GM23248 (cell line): ENCODE measurements at regions not wholly inside any gene's neighbourhood (a gene's known extent, or its start where the extent isn't known, plus 50 kb on each side); places are given as distances from the start of the nearest gene placed in this dataset.

ENCODE experiments used
- DNase-seq: peaks from one replicate; pipeline ENCODE4 v3.0.0-alpha.2; 2015
- H2AFZ ChIP-seq: fragments of 200-600 bp; sonication (generic); 2 replicates; pipeline ENCODE4 v1.6.1; 2016; ENCODE audit warnings: antibody characterized with exemption
- H3F3A ChIP-seq: fragments of 200-600 bp; sonication (generic); 2 replicates; pipeline ENCODE4 v1.6.1; 2016; ENCODE audit warnings: mild to moderate bottlenecking, antibody characterized with exemption, mixed run types; ENCODE audit not compliant: insufficient read depth
- H3K27ac ChIP-seq: fragments of 200-600 bp; sonication (generic); 2 replicates; pipeline ENCODE4 v1.5.1; 2016; ENCODE audit warnings: mild to moderate bottlenecking
- H3K27me3 ChIP-seq: fragments of 200-600 bp; sonication (generic); replicated peaks from 2 replicates; pipeline ENCODE4 v1.6.1; 2016; ENCODE audit warnings: mild to moderate bottlenecking; ENCODE audit not compliant: insufficient read depth
- H3K36me3 ChIP-seq: fragments of 200-600 bp; sonication (generic); 2 replicates; pipeline ENCODE4 v1.6.1; 2016; ENCODE audit warnings: low read depth, mild to moderate bottlenecking
- H3K4me1 ChIP-seq: fragments of 200-600 bp; sonication (generic); 2 replicates; pipeline ENCODE4 v1.6.1; 2016; ENCODE audit warnings: mild to moderate bottlenecking; ENCODE audit not compliant: insufficient read depth
- H3K4me2 ChIP-seq: fragments of 200-600 bp; sonication (generic); one replicate; pipeline ENCODE4 v1.6.1; 2016; ENCODE audit warnings: mild to moderate bottlenecking; ENCODE audit not compliant: unreplicated experiment
- H3K4me3 ChIP-seq: fragments of 200-600 bp; sonication (generic); 2 replicates; pipeline ENCODE4 v1.5.1; 2016; ENCODE audit warnings: mild to moderate bottlenecking
- H3K79me2 ChIP-seq: fragments of 200-600 bp; sonication (generic); 2 replicates; pipeline ENCODE4 v1.6.1; 2016; ENCODE audit warnings: mild to moderate bottlenecking; ENCODE audit not compliant: insufficient read depth
- H3K9ac ChIP-seq: fragments of 200-600 bp; sonication (generic); 2 replicates; pipeline ENCODE4 v1.6.1; 2016; ENCODE audit warnings: mild to moderate bottlenecking
- H3K9me2 ChIP-seq: fragments of 200-600 bp; sonication (generic); 2 replicates; pipeline ENCODE4 v1.6.1; 2016; ENCODE audit warnings: mixed run types, mild to moderate bottlenecking, moderate library complexity; ENCODE audit not compliant: insufficient read depth
- H3K9me3 ChIP-seq: fragments of 200-600 bp; sonication (generic); one replicate; pipeline ENCODE4 v1.6.1; 2017; ENCODE audit warnings: low read depth
- H4K20me1 ChIP-seq: fragments of 200-600 bp; sonication (generic); 2 replicates; pipeline ENCODE4 v1.6.0; 2016; ENCODE audit not compliant: insufficient read depth
- EZH2 ChIP-seq: fragments of 200-600 bp; sonication (generic); IDR thresholded peaks from 2 replicates; pipeline ENCODE4 v1.6.1; 2018; ENCODE audit warnings: antibody characterized with exemption, mild to moderate bottlenecking; ENCODE audit not compliant: insufficient read depth, poor library complexity, severe bottlenecking
- EZH2phosphoT487 ChIP-seq: fragments of 200-600 bp; sonication (generic); IDR thresholded peaks from 2 replicates; pipeline ENCODE4 v1.6.1; 2018; ENCODE audit warnings: antibody characterized with exemption, moderate library complexity, mild to moderate bottlenecking, low read depth; ENCODE audit not compliant: insufficient read depth
- WGBS, 2 experiments: methylation state at CpG; one replicate each; pipeline ENCODE4 v1.1.6; 2015 to 2017; ENCODE audit warnings: low lambda C conversion rate in 2 of 2, low coverage in 1 of 2; ENCODE audit errors: missing lambda C conversion rate in 2 of 2; 5-methylcytosine and 5-hydroxymethylcytosine counted together
- in situ Hi-C: fragments of 300-500 bp; cut with MboI; formaldehyde crosslinking; loops from 2 replicates; pipeline ENCODE4 v1.15.0; 2020

- no peaks in the 10 kb centered on the region for H3K9me3 ChIP-seq
- H3K36me3 ChIP-seq: 0 out of 2 replicates have a peak, but pooled peaks cover 4% of the 10 kb centered on the region
- TF ChIP-seq EZH2phosphoT487 (no peak), EZH2 (no peak)
- no peak overlapping the region for H3K4me3 ChIP-seq
- no peaks in the 10 kb centered on the region for H3K9me2 ChIP-seq
- H4K20me1 ChIP-seq: no peaks in the 10 kb centered on the region
- no peaks in the 10 kb centered on the region for H3F3A ChIP-seq
- no peak overlapping the region for H2AFZ ChIP-seq
- H3K4me1 ChIP-seq: no peaks in the 10 kb centered on the region
- WGBS, 2 experiments: 99% methylated on average over 5 of the region's 5 CpGs
- in situ Hi-C loops: loop anchor here (25.0 kb wide), 2 partner anchors 642 to 892 kb away; partner anchors contain the start of gene KLF5
- no peak overlapping the region for H3K27ac ChIP-seq
- no peaks in the 10 kb centered on the region for H3K79me2 ChIP-seq
- no peaks in the 10 kb centered on the region for H3K27me3 ChIP-seq
- no peak for DNase-seq
- H3K4me2 ChIP-seq: no peak overlapping the region
- no peak overlapping the region for H3K9ac ChIP-seq
Measured at GRCh38 chr13:73704587-73704986, 429.6 kb downstream of the KLF12 start.

- 0 out of 2 replicates have a peak, but pooled peaks cover 4% of the 10 kb centered on the region for H3K36me3 ChIP-seq
- no peaks in the 10 kb centered on the region for H3K79me2 ChIP-seq
- no peaks in the 10 kb centered on the region for H3K9me2 ChIP-seq
- no peak overlapping the region for H3K4me2 ChIP-seq
- H3K27me3 ChIP-seq: no peaks in the 10 kb centered on the region
- WGBS, 2 experiments: 99% methylated on average over 4 of the region's 4 CpGs
- in situ Hi-C loops: loop anchor here (25.0 kb wide), 2 partner anchors 641 to 891 kb away; partner anchors contain the start of gene KLF5
- H3F3A ChIP-seq: no peaks in the 10 kb centered on the region
- H3K9ac ChIP-seq: no peak overlapping the region
- no peak overlapping the region for H2AFZ ChIP-seq
- no peak for DNase-seq
- TF ChIP-seq EZH2phosphoT487 (no peak), EZH2 (no peak)
- H3K9me3 ChIP-seq: no peaks in the 10 kb centered on the region
- 0 out of 2 replicates have a peak, but pooled peaks cover 3% of the 10 kb centered on the region for H3K4me1 ChIP-seq
- no peak overlapping the region for H3K4me3 ChIP-seq
- H3K27ac ChIP-seq: no peak overlapping the region
- H4K20me1 ChIP-seq: no peaks in the 10 kb centered on the region
Measured at GRCh38 chr13:73703606-73704005, 430.6 kb downstream of the KLF12 start.

- no peak for DNase-seq
- Histone ChIP-seq H3K79me2 (no peaks in the 10 kb centered on the region), H3K4me1 (0 out of 2 replicates have a peak, but pooled peaks cover 5% of the 10 kb centered on the region), H3K9me3 (no peaks in the 10 kb centered on the region), H4K20me1 (no peaks in the 10 kb centered on the region), H3K4me2 (no peak overlapping the region), H3K27ac (no peak overlapping the region), H3K9me2 (no peaks in the 10 kb centered on the region), H3K4me3 (no peak overlapping the region), H2AFZ (no peak overlapping the region), H3K27me3 (no peaks in the 10 kb centered on the region), H3K9ac (no peak overlapping the region), H3F3A (no peaks in the 10 kb centered on the region), H3K36me3 (0 out of 2 replicates have a peak, but pooled peaks cover 4% of the 10 kb centered on the region)
- 89 to 91% methylated on average over 8 of the region's 8 CpGs for WGBS, 2 experiments
- in situ Hi-C loops: loop anchor here (25.0 kb wide), 2 partner anchors 640 to 890 kb away; partner anchors contain the start of gene KLF5
- TF ChIP-seq EZH2 (no peak), EZH2phosphoT487 (no peak)
Measured at GRCh38 chr13:73702419-73703071, 431.7 kb downstream of the KLF12 start.

GRCh38 chr13:73701160-73701559 lies 433.0 kb downstream of the KLF12 start:
- Histone ChIP-seq H3F3A (no peaks in the 10 kb centered on the region), H3K9ac (no peak overlapping the region), H3K27ac (no peak overlapping the region), H3K4me3 (no peak overlapping the region), H3K79me2 (no peaks in the 10 kb centered on the region), H3K4me2 (no peak overlapping the region), H3K27me3 (no peaks in the 10 kb centered on the region), H3K9me2 (no peaks in the 10 kb centered on the region), H2AFZ (no peak overlapping the region), H3K4me1 (0 out of 2 replicates have a peak, but pooled peaks cover 5% of the 10 kb centered on the region), H3K9me3 (no peaks in the 10 kb centered on the region), H3K36me3 (0 out of 2 replicates have a peak, but pooled peaks cover 4% of the 10 kb centered on the region), H4K20me1 (no peaks in the 10 kb centered on the region)
- no peak for DNase-seq
- in situ Hi-C loops: loop anchor here (25.0 kb wide), 2 partner anchors 639 to 889 kb away; partner anchors contain the start of gene KLF5
- 93 to 100% methylated on average over 1 of the region's 1 CpG for WGBS, 2 experiments
- no peak for TF ChIP-seq EZH2phosphoT487
- no peak for TF ChIP-seq EZH2
